HFF-Myc (cell line): ENCODE measurements at regions not wholly inside any gene's neighbourhood (a gene's known extent, or its start where the extent isn't known, plus 50 kb on each side); places are given as distances from the start of the nearest gene placed in this dataset.

Experiments
- DNase-seq: peaks from one replicate; pipeline ENCODE4 v3.0.0-alpha.2; 2011; ENCODE audit warnings: low read depth; ENCODE audit errors: extremely low read depth
- H3K4me3 ChIP-seq: replicated peaks from 2 replicates; pipeline ENCODE4 v1.5.1; 2011; ENCODE audit warnings: low read depth, mild to moderate bottlenecking, control low read depth, low read length
- TF ChIP-seq, protein P1 (sequence below): IDR thresholded peaks from 2 replicates; pipeline ENCODE4 v1.5.1; 2012; ENCODE audit warnings: mild to moderate bottlenecking, low read depth, low read length, control low read depth; ENCODE audit errors: missing control alignments

DNA sequence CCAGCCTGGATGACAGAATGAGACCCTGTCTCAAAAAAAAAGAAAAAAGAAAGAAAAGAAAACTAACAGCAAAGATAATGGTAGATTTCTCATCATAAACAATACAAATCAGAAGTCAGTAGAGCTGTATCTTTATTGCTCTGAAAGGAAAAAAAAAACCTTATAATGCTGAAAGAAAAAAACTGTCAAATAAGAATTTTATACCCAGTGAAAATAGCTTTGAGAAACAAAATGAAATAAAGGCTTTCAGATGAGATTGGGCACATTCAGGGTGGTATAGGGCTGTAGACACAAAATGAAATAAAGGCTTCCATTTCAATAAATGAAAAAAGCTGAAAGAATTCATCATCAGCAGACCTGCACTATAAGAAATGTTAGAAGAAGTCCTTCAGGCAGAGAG lies 105.0 kb upstream of the FOXN3 start:
- no peak for DNase-seq
- no peak overlapping the region for H3K4me3 ChIP-seq
- TF ChIP-seq, protein P1, sequence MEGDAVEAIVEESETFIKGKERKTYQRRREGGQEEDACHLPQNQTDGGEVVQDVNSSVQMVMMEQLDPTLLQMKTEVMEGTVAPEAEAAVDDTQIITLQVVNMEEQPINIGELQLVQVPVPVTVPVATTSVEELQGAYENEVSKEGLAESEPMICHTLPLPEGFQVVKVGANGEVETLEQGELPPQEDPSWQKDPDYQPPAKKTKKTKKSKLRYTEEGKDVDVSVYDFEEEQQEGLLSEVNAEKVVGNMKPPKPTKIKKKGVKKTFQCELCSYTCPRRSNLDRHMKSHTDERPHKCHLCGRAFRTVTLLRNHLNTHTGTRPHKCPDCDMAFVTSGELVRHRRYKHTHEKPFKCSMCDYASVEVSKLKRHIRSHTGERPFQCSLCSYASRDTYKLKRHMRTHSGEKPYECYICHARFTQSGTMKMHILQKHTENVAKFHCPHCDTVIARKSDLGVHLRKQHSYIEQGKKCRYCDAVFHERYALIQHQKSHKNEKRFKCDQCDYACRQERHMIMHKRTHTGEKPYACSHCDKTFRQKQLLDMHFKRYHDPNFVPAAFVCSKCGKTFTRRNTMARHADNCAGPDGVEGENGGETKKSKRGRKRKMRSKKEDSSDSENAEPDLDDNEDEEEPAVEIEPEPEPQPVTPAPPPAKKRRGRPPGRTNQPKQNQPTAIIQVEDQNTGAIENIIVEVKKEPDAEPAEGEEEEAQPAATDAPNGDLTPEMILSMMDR, result no peak

DNA sequence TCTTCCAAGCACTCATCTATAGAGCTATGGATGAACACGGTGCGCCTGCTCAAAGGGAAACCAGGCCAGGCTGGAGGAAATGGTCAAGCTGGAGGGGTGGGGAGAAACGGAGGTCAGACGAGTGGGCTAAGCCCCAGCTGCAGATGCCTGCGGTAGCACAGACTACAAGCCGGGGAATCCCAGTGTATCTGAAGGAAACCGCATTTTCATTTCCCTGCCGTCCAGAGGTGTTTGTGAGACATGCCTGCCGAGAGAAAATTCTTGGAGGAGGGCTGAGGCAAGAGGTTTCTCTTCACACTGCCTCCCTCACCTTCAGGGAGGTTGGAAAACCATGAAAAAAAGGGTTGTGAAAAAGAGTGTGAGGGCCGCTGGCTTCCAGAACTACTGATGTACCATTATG lies 102.0 kb upstream of the FOXN3 start:
- TF ChIP-seq, protein P1, result no peak
- DNase-seq, result no peak
- H3K4me3 ChIP-seq, result no peak overlapping the region

DNA sequence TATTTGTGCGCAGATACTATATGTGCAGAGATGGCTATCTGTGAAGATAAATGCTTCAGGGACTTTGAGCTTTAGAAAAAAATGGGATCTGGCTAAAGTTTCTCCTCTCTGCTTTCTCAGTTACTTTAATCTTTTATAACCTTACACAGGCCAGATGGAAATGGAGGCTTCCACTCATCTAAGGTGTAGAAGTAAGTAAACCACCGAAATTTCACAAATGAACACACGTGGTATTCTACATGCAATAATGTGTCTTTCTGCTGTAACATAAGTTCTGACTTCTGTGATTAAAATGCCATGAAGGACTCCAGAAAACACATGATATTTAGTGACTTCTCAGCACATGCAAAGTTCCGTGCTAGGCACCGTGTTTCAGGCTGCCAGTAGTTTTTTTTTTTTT lies 99.1 kb upstream of the FOXN3 start:
- no peak for DNase-seq
- TF ChIP-seq, protein P1, result no peak
- H3K4me3 ChIP-seq, result no peak overlapping the region

DNA sequence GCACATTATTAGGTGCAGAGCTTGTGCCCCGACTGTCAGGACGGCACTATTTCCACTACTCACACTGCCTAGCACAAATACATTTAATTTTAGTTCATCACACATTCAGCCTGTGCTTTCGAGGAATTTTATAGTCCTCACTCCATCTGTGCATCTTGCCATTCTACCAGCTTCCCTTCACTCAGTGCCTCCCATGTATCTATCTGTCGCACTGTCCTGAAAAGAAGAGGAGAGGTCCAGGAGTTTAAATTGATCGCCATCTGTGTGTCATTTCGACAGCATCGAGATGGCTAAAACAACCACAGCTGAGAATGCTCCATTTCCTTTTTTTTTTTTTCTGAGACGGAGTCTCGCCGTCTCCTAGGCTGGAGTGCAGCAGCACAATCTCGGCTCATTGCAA lies 97.6 kb upstream of the FOXN3 start:
- no peak for DNase-seq
- no peak overlapping the region for H3K4me3 ChIP-seq
- TF ChIP-seq, protein P1, result no peak

DNA sequence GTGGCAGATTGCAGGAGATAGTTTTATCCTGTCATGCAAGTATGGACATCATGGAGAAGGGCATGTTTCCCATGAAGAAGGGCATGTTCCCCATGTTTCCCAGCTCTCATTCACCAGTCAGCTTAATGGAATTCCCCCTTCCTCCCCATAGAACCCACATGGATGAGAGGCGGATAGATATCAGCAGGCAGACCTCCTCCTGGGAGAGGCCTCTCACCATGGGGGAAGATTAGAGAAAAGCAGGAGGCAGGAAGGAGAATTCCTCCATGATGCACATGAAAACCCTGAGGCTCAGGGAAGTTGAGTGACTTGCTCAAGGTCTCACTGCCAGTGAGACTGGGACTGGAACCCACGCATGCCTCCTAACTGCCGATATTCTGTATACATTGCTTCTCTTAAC lies 92.9 kb upstream of the FOXN3 start:
- DNase-seq, result no peak
- H3K4me3 ChIP-seq, result no peak overlapping the region
- TF ChIP-seq, protein P1, result no peak

DNA sequence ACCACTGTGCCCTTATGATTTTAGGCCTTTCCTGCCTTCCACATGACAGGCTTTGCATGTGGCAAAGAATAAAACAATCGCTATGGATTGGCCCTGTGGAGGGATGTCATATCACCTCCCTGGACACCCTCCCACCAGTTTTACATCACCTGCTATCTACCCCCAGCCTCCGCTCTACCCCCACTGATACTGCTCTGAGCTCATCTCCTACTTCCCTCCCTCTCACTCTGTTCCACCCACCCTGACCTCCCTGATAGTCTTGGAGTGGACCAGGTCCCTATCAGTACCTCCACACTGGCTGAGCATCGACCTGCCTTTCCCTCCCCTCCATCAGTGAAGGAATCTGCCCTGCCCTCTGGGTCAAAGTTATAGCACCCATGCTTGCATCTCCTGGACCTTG lies 91.8 kb upstream of the FOXN3 start:
- no peak for DNase-seq
- TF ChIP-seq, protein P1, result no peak
- H3K4me3 ChIP-seq, result no peak overlapping the region

DNA sequence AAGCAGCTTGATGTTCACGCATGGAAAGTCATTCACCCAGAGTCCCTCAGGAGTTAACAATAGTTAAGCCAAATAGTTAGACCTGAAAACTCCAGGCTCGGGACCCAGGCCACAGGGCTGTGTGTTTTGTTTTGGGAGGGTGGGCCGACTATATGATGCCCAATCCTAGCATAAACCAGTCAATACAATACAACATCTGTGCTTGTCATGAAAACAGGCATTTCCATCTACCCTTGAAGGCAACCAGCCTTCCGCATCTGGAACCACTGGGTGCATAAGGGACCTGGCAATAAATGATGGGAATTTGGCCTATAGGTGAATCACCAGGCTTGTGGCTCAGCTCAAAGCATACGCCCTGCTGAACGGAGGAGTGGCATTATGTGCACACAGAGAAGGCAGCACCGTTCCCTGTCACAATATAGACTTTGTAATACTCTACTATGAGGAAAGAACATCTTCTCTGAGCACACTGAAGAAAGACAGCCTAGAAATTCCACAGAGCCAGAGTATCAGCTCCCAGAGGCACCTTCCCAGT lies 91.0 kb upstream of the FOXN3 start:
- TF ChIP-seq, protein P1, result no peak
- H3K4me3 ChIP-seq, result no peak overlapping the region
- no peak for DNase-seq
